ENCODE measurements at regions not wholly inside any gene's neighbourhood (a gene's known extent, or its start where the extent isn't known, plus 50 kb on each side); places are given as distances from the start of the nearest gene placed in this dataset.

DNA sequence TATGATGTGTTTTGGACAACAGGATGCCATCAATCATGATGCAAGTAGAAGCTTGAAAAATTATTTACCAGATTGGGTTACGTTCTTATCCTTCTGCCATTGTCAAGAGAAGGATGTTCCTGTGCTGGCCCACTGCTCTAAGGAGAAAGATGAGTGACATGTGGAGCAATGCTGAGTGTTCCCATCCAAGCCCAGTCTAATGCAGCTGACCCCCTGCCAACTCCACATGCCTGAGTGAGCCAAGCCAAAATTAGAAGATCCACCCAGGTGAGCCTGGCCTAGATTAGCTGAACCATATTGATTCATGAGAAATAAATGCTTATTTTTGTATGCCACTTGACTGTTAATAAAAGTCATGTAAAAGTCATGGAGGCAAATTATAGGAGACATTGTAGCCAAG lies 446.5 kb downstream of the CNTN3 start:
- Histone ChIP-seq H3K4me3 (no peak overlapping the region), H4K20me1 (ENCODE audit: insufficient read depth) (no peaks in the 10 kb centered on the region), H3K36me3 (ENCODE audit: low read depth) (no peaks in the 10 kb centered on the region), H3K4me2 (no peak overlapping the region), H3K9me3 (ENCODE audit: insufficient read depth, low read depth) (0 out of 2 replicates have a peak, but pooled peaks cover 3% of the 10 kb centered on the region), H3K27me3 (ENCODE audit: insufficient read depth, low read depth) (no peaks in the 10 kb centered on the region), H3K27ac (no peak overlapping the region), H2AFZ (no peak overlapping the region), H3F3A (ENCODE audit: insufficient read depth, low read depth) (no peaks in the 10 kb centered on the region), H3K79me2 (ENCODE audit: low read depth) (no peaks in the 10 kb centered on the region), H3K9me2 (ENCODE audit: insufficient read depth) (no peaks in the 10 kb centered on the region), H3K4me1 (replicated peaks; ENCODE audit: insufficient read depth) (no peaks in the 10 kb centered on the region)
- POLR2A ChIA-PET (ENCODE audit: unreplicated experiment): no interaction called here
- no peak for DNase-seq
- intact Hi-C loops (cut with micrococcal nuclease; ENCODE audit: unreplicated experiment): no loop called here
- BruUV-seq (replicated peaks): no TSS peak
- TF ChIP-seq EZH2 (IDR thresholded peaks at IDR 0.05; ENCODE audit: low read depth): no peak
- TF ChIP-seq, protein P1, sequence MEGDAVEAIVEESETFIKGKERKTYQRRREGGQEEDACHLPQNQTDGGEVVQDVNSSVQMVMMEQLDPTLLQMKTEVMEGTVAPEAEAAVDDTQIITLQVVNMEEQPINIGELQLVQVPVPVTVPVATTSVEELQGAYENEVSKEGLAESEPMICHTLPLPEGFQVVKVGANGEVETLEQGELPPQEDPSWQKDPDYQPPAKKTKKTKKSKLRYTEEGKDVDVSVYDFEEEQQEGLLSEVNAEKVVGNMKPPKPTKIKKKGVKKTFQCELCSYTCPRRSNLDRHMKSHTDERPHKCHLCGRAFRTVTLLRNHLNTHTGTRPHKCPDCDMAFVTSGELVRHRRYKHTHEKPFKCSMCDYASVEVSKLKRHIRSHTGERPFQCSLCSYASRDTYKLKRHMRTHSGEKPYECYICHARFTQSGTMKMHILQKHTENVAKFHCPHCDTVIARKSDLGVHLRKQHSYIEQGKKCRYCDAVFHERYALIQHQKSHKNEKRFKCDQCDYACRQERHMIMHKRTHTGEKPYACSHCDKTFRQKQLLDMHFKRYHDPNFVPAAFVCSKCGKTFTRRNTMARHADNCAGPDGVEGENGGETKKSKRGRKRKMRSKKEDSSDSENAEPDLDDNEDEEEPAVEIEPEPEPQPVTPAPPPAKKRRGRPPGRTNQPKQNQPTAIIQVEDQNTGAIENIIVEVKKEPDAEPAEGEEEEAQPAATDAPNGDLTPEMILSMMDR (conservative IDR thresholded peaks at IDR 0.05): no peak
- CTCF ChIA-PET: no interaction called here

DNA sequence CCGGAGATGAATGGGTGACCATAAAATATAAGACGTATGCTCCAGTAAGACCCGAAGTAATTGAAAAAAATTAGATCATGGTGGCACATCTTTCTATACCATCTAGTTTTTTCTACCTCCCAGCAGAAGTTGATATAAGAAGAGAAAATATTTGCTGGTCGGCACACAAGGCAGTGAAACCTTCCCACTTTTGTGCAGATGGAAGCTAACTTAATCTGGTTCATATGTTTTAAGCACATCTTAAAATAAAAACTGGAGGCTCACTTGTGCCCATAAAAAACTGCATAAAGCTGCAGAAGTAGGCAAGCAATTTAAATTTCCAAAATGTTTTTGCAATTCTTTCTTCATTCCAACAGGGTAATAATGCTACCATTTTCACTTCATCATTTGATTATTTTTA lies 449.2 kb downstream of the CNTN3 start:
- Histone ChIP-seq H4K20me1 (ENCODE audit: insufficient read depth) (no peaks in the 10 kb centered on the region), H2AFZ (no peak overlapping the region), H3K4me2 (no peak overlapping the region), H3K79me2 (ENCODE audit: low read depth) (no peaks in the 10 kb centered on the region), H3K27me3 (ENCODE audit: insufficient read depth, low read depth) (no peaks in the 10 kb centered on the region), H3K36me3 (ENCODE audit: low read depth) (no peaks in the 10 kb centered on the region), H3K4me3 (no peak overlapping the region), H3K9me3 (ENCODE audit: insufficient read depth, low read depth) (0 out of 2 replicates have a peak, but pooled peaks cover 3% of the 10 kb centered on the region), H3K9me2 (ENCODE audit: insufficient read depth) (no peaks in the 10 kb centered on the region), H3K4me1 (replicated peaks; ENCODE audit: insufficient read depth) (no peaks in the 10 kb centered on the region), H3K27ac (no peak overlapping the region), H3F3A (ENCODE audit: insufficient read depth, low read depth) (no peaks in the 10 kb centered on the region)
- BruUV-seq (replicated peaks): no TSS peak
- TF ChIP-seq EZH2 (IDR thresholded peaks at IDR 0.05; ENCODE audit: low read depth): no peak
- DNase-seq: no peak
- POLR2A ChIA-PET (ENCODE audit: unreplicated experiment): no interaction called here
- intact Hi-C loops (cut with micrococcal nuclease; ENCODE audit: unreplicated experiment): no loop called here
- CTCF ChIA-PET: no interaction called here

DNA sequence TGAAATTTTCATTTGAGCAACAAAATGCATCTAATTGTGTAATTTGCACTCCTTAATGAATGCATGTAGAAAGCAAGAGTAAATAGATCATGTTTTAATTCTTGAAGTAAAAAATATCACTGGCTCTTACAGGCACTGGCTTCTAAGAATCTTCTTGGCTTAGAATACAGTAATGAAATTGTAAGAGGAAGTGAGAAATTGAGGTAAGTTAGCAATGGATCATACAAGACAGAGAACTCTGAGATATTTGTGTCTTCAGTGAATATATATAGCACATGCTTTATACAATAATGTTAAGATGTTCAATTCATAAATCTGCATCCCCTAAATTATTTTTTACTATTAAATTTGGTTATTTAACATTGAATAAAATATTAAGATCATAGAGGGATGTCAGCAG lies 465.0 kb downstream of the CNTN3 start:
- no peak for DNase-seq
- no peaks in the 10 kb centered on the region for H3K9me3 ChIP-seq (ENCODE audit: insufficient read depth, low read depth)
- H2AFZ ChIP-seq: no peak overlapping the region
- ChIA-PET POLR2A (ENCODE audit: unreplicated experiment) (no interaction called here), CTCF (no interaction called here)
- no peaks in the 10 kb centered on the region for H4K20me1 ChIP-seq (ENCODE audit: insufficient read depth)
- H3K27me3 ChIP-seq (ENCODE audit: insufficient read depth, low read depth): no peaks in the 10 kb centered on the region
- TF ChIP-seq, protein P1 (conservative IDR thresholded peaks at IDR 0.05): no peak
- TF ChIP-seq EZH2 (IDR thresholded peaks at IDR 0.05; ENCODE audit: low read depth): no peak
- no peak overlapping the region for H3K27ac ChIP-seq
- H3K4me2 ChIP-seq: no peak overlapping the region
- H3K4me1 ChIP-seq (replicated peaks; ENCODE audit: insufficient read depth): no peaks in the 10 kb centered on the region
- no peaks in the 10 kb centered on the region for H3F3A ChIP-seq (ENCODE audit: insufficient read depth, low read depth)
- H3K4me3 ChIP-seq: no peak overlapping the region
- intact Hi-C loops (cut with micrococcal nuclease; ENCODE audit: unreplicated experiment): no loop called here
- no peaks in the 10 kb centered on the region for H3K9me2 ChIP-seq (ENCODE audit: insufficient read depth)
- no TSS peak for BruUV-seq (replicated peaks)
- H3K79me2 ChIP-seq (ENCODE audit: low read depth): no peaks in the 10 kb centered on the region
- no peaks in the 10 kb centered on the region for H3K36me3 ChIP-seq (ENCODE audit: low read depth)

DNA sequence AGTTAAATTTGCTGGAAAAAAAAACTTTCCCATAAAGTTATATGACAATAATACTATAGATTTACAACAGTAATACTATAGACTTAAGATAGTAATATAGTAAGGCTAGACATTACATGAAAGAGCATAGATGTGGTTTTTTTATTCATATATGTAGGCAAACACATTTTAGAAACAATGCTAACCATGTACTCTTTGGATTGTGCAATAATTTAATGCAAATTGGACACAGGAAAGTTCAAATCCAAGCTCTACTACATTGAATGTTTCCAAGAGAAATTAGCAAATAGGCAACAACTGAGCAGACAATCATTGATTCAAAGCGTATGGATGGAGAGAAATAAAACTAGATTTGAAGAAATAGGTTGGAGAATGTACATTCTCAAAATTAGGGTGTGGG lies 469.2 kb downstream of the CNTN3 start:
- Histone ChIP-seq H3K79me2 (ENCODE audit: low read depth) (no peaks in the 10 kb centered on the region), H3K4me2 (no peak overlapping the region), H3F3A (ENCODE audit: insufficient read depth, low read depth) (no peaks in the 10 kb centered on the region), H4K20me1 (ENCODE audit: insufficient read depth) (no peaks in the 10 kb centered on the region), H3K4me3 (no peak overlapping the region), H3K27ac (no peak overlapping the region), H3K27me3 (ENCODE audit: insufficient read depth, low read depth) (no peaks in the 10 kb centered on the region), H3K9me3 (ENCODE audit: insufficient read depth, low read depth) (no peaks in the 10 kb centered on the region), H3K9me2 (ENCODE audit: insufficient read depth) (no peaks in the 10 kb centered on the region), H3K4me1 (replicated peaks; ENCODE audit: insufficient read depth) (no peaks in the 10 kb centered on the region), H2AFZ (no peak overlapping the region), H3K36me3 (ENCODE audit: low read depth) (no peaks in the 10 kb centered on the region)
- POLR2A ChIA-PET (ENCODE audit: unreplicated experiment): no interaction called here
- no TSS peak for BruUV-seq (replicated peaks)
- CTCF ChIA-PET: no interaction called here
- intact Hi-C loops (cut with micrococcal nuclease; ENCODE audit: unreplicated experiment): no loop called here
- no peak for TF ChIP-seq EZH2 (IDR thresholded peaks at IDR 0.05; ENCODE audit: low read depth)
- TF ChIP-seq, protein P1 (conservative IDR thresholded peaks at IDR 0.05): no peak
- DNase-seq: no peak

Measured in PC-9 (cell line).